KMS-11 (cell line): ENCODE measurements at regions not wholly inside any gene's neighbourhood (a gene's known extent, or its start where the extent isn't known, plus 50 kb on each side); places are given as distances from the start of the nearest gene placed in this dataset.

Experiments used
- H2AFZ ChIP-seq: fragments of 200-600 bp; sonication (generic); 2 replicates; pipeline ENCODE4 v1.6.1; 2016; ENCODE audit warnings: antibody characterized with exemption, mixed run types, low read depth
- H3K27ac ChIP-seq: fragments of 200-600 bp; sonication (generic); 2 replicates; pipeline ENCODE4 v1.6.1; 2016; ENCODE audit warnings: mild to moderate bottlenecking, mixed run types
- H3K27me3 ChIP-seq: fragments of 200-600 bp; sonication (generic); 2 replicates; pipeline ENCODE4 v1.6.1; 2017; ENCODE audit warnings: mild to moderate bottlenecking, low read depth, mixed run types, moderate library complexity; ENCODE audit not compliant: insufficient read depth
- H3K36me3 ChIP-seq: fragments of 200-600 bp; sonication (generic); 2 replicates; pipeline ENCODE4 v1.6.1; 2017; ENCODE audit warnings: mild to moderate bottlenecking, mixed run types; ENCODE audit not compliant: insufficient read depth
- H3K4me1 ChIP-seq: fragments of 200-600 bp; sonication (generic); 2 replicates; pipeline ENCODE4 v1.6.1; 2016; ENCODE audit warnings: mild to moderate bottlenecking, low read depth, mixed run types; ENCODE audit not compliant: poor library complexity, severe bottlenecking
- H3K4me2 ChIP-seq: fragments of 200-600 bp; sonication (generic); 2 replicates; pipeline ENCODE4 v1.7.0; 2016; ENCODE audit warnings: mild to moderate bottlenecking, mixed run types
- H3K4me3 ChIP-seq: fragments of 200-600 bp; sonication (generic); IDR thresholded peaks from 2 replicates; pipeline ENCODE4 v1.6.1; 2017; ENCODE audit warnings: low read depth, low read length, mixed read lengths; ENCODE audit not compliant: insufficient read depth
- H3K79me2 ChIP-seq: fragments of 200-600 bp; sonication (generic); 2 replicates; pipeline ENCODE4 v1.6.1; 2016; ENCODE audit warnings: low read depth, mixed run types; ENCODE audit not compliant: insufficient read depth
- H3K9ac ChIP-seq: fragments of 200-600 bp; sonication (generic); 2 replicates; pipeline ENCODE4 v1.6.1; 2016; ENCODE audit warnings: mild to moderate bottlenecking, mixed run types
- H4K20me1 ChIP-seq: fragments of 200-600 bp; sonication (generic); 2 replicates; pipeline ENCODE4 v1.6.1; 2016; ENCODE audit warnings: mild to moderate bottlenecking, mixed run types; ENCODE audit not compliant: insufficient read depth
- TF ChIP-seq, protein P1 (sequence below): fragments of 200-600 bp; sonication (generic); conservative IDR thresholded peaks from 2 replicates; pipeline ENCODE4 v1.6.1; 2017; ENCODE audit warnings: low read depth, mild to moderate bottlenecking, antibody characterized with exemption, low read length, moderate library complexity, mixed read lengths

GRCh38 chr7:106180721-106181120, 68.6 kb upstream of the SYPL1 start:
- H4K20me1 ChIP-seq = no peaks in the 10 kb centered on the region
- H3K4me1 ChIP-seq = no peaks in the 10 kb centered on the region
- no peak overlapping the region for H2AFZ ChIP-seq
- TF ChIP-seq, protein P1, sequence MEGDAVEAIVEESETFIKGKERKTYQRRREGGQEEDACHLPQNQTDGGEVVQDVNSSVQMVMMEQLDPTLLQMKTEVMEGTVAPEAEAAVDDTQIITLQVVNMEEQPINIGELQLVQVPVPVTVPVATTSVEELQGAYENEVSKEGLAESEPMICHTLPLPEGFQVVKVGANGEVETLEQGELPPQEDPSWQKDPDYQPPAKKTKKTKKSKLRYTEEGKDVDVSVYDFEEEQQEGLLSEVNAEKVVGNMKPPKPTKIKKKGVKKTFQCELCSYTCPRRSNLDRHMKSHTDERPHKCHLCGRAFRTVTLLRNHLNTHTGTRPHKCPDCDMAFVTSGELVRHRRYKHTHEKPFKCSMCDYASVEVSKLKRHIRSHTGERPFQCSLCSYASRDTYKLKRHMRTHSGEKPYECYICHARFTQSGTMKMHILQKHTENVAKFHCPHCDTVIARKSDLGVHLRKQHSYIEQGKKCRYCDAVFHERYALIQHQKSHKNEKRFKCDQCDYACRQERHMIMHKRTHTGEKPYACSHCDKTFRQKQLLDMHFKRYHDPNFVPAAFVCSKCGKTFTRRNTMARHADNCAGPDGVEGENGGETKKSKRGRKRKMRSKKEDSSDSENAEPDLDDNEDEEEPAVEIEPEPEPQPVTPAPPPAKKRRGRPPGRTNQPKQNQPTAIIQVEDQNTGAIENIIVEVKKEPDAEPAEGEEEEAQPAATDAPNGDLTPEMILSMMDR = no peak
- H3K27ac ChIP-seq = no peak overlapping the region
- H3K79me2 ChIP-seq = no peaks in the 10 kb centered on the region
- H3K4me2 ChIP-seq = no peak overlapping the region
- no peak overlapping the region for H3K9ac ChIP-seq
- no peaks in the 10 kb centered on the region for H3K36me3 ChIP-seq
- no peaks in the 10 kb centered on the region for H3K27me3 ChIP-seq
- H3K4me3 ChIP-seq = no peak overlapping the region

DNA sequence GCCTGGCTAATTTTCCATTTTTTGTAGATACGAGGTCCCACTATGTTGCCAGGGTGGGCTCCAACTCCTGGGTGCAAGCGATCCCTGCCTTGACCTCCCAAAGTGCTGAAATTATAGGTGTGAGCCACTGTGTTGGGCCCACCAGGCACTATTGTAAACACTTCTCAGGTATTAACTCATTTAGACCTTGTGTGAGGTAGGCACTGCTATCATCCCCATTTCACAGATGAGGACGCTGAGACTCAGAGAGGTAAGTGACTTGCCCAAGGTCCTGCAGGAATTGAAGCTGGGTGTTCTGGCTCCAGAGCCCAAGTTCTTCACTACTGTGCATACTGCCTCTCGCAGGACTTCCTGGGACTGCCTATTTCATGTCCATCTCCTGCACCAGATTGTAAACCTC, 67.1 kb upstream of the SYPL1 start:
- Histone ChIP-seq H3K9ac (no peak overlapping the region), H3K4me3 (no peak overlapping the region), H4K20me1 (no peaks in the 10 kb centered on the region), H3K27ac (no peak overlapping the region), H3K79me2 (no peaks in the 10 kb centered on the region), H3K4me2 (no peak overlapping the region), H3K4me1 (no peaks in the 10 kb centered on the region), H3K36me3 (no peaks in the 10 kb centered on the region), H3K27me3 (no peaks in the 10 kb centered on the region), H2AFZ (no peak overlapping the region)
- TF ChIP-seq, protein P1 = no peak

- no peaks in the 10 kb centered on the region for H3K27me3 ChIP-seq
- H3K4me1 ChIP-seq = no peaks in the 10 kb centered on the region
- TF ChIP-seq, protein P1 = no peak
- no peaks in the 10 kb centered on the region for H3K79me2 ChIP-seq
- H4K20me1 ChIP-seq = no peaks in the 10 kb centered on the region
- no peak overlapping the region for H3K9ac ChIP-seq
- no peak overlapping the region for H3K4me2 ChIP-seq
- no peaks in the 10 kb centered on the region for H3K36me3 ChIP-seq
- H3K4me3 ChIP-seq = no peak overlapping the region
- no peak overlapping the region for H2AFZ ChIP-seq
- H3K27ac ChIP-seq = no peak overlapping the region
Observed at GRCh38 chr7:106178593-106179134, 66.6 kb upstream of the SYPL1 start.

DNA sequence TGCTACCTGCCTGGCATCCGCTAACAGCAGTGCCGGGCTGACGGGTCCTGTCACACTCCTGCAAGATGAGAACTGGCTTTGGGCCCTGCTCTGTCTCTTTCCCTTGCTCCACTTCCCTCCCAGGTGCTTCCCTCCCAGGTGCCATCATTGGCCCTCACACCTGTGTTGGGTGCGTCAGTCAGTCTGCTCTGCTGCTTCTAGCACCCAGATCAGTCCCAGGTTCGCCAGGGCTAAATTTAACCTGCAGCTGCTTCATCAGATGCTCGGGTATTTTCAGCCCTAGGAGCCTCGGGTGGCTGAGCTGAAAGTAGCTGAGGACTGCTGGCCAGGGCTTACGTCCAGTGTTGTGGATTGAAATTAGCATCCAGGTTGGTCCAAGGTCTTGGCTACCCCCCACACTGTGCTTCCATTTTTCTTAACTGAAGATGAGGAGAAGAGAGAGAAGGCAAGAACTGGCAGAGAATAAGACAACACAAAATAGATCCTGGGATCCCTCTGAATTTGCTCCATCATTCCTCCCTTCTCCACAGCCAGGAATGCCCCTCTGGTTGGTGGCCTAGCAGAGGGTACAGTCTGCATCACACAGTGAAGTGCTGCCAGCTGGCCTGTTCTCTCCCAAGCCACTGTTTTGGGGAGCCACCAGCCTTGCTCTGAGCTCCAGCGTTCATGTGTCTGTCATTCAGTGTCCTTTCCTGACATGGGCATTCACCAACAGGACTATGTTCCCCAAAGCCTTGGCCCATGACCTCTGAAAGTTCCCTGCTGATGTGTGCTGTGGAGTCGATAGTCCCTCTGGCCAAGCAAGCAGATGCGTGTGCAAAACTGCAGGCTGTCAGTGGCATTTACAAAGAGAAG, 65.9 kb upstream of the SYPL1 start:
- no peak overlapping the region for H2AFZ ChIP-seq
- H3K79me2 ChIP-seq = no peaks in the 10 kb centered on the region
- H3K4me1 ChIP-seq = no peaks in the 10 kb centered on the region
- no peaks in the 10 kb centered on the region for H3K27me3 ChIP-seq
- H3K4me3 ChIP-seq = no peak overlapping the region
- H3K4me2 ChIP-seq = no peak overlapping the region
- H3K9ac ChIP-seq = no peak overlapping the region
- no peaks in the 10 kb centered on the region for H3K36me3 ChIP-seq
- no peaks in the 10 kb centered on the region for H4K20me1 ChIP-seq
- TF ChIP-seq, protein P1 = no peak
- H3K27ac ChIP-seq = no peak overlapping the region
